GM19463 (cell line): ENCODE measurements at regions not wholly inside any gene's neighbourhood (a gene's known extent, or its start where the extent isn't known, plus 50 kb on each side); places are given as distances from the start of the nearest gene placed in this dataset.

ENCODE experiments used
- ATAC-seq: cut with Tn5 transposase; IDR thresholded peaks from one replicate; pipeline ENCODE4 v1.9.1; 2021; ENCODE audit warnings: mild to moderate bottlenecking, moderate library complexity; ENCODE audit not compliant: unreplicated experiment

DNA sequence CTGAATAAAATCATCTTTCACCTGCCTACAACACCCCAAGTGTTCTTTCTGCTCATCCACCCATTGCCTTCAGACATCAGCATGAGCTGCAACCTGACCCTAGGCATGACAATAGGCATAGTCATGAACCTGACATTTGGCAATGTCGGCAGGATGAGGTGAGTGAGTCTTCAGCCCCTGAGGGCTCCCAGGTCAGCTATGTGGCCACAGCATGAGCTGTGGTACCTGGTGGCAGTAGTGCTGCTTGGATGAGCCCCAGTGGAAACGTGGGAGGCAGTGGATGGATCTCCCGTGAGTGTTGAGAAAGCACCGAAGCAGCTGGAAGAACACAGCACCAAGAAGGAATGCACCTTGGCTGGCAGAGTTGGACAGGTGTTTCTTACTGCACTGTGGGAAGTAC lies 334.8 kb upstream of the FAR2 start:
- no peak for ATAC-seq

DNA sequence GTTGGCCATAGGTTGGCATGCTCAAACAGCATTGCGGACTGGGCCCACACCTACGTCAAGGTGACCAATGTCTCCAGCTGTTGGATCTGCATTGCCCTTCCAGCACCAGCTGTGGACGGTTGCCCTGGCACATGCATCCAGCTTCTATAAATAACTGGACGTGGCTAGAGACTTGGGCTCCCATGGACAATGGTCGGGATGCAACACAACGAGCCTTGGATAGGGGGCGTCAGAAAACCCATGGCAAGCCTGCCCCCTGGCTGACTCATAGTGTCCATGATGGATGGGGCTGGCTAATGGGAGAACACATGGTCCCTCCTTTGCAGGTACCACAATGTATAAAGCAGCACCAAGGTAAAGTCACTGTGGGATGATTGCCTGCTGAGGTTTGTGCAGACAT lies 331.6 kb upstream of the FAR2 start:
- no peak for ATAC-seq

DNA sequence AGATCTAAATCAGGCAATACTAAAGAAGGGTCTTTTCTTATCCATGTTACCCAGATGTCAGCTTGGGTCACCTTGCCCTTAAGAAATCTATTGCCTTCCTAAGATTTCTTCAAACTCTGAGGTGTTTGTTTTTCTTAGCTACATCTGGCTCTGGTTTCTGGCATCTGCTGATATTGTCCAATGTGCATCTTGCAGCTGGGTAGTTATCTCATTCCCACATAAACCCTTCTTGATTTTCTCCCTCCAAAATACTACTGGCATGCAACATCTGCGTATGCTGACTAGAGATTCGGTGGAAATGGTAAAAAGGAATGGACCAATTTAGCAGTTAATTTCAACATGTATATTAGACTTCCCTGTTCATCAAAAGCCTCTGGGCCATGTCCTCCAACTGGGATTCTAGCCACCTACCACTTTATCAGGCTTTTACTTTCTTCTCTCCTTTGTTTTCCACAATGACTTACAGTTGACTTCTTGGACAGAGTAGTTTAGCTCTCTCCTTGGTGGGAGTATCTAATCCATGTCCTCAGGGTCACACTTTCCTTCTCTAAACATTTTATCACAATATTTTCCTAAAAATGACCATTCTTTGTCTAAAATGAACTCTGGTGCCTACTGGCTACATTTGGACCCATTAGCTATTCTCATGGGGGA lies 324.8 kb upstream of the FAR2 start:
- no peak for ATAC-seq

DNA sequence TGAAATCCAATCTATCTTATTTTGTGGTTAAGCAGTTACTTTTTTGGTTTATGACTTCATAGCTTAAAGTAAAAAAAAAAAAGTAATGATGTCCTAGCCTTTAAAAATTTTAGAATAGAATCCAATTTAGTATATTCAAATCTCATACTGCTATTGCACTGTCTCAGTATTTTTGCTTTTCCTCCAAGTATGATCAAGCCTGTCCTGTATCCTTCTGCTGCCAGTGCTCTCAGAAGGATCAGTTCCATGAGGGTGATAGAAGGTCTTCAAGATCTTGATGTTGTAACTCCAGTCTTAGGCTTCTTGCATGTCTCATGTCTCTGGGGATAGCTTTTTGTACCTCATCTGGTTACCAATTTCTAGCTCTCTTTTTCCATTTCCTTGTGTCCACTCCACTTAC lies 324.2 kb upstream of the FAR2 start:
- no peak for ATAC-seq

DNA sequence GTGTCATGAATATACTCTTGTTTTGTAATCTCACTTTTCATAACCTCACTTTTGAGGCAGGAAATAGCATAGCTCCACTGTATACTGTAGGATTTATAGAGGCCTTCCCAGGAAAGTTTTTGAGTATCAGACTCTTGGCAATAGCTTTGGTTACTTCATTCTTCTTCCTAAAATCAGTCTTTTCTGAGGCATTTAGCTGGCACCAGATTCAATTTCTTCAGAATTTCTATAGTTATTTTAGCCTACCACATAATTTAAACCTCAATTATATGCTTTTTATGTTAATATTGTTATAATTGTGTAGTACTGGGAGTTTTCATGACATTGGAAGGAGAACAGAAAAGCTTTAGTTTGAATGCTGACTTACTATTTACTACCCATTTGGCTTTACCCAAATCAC lies 322.3 kb upstream of the FAR2 start:
- ATAC-seq: no peak

DNA sequence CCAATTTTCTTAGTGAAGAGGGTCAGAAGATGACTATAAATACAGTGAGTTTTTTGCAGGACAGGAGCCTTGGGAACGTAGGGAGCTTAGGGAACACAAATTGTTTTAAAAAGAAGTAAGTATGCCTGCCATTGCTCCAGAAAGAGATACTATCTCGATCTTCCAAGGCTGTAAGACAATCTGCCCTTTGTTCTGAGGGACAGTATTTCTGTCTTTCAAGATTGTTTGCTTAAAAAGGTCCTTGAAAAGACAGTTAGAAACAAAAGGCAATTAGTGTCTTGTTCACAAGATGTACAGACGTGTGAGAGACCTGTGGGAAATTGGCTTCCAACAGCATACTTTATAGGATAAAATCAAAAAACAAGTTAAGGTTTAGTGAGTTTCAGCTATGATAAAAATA lies 321.2 kb upstream of the FAR2 start:
- no peak for ATAC-seq

DNA sequence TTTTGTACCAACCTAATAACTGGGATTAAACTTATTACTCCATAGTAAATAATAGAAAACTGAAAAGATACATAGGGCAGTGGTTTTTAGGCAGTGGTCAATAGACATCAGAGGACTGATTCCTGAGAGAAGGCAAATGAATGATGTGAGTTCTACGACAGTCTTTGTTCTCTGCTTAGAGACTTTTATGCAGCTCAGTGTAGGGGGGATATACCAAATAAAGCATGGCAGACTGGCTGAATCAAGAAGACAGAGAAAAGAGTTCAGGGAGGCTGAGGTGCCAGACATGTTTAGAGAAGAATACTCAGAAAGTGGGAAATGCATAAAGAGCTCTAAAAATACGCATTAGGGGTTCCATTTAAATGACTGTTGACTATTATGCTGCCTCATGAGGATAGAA lies 320.8 kb upstream of the FAR2 start:
- no peak for ATAC-seq

DNA sequence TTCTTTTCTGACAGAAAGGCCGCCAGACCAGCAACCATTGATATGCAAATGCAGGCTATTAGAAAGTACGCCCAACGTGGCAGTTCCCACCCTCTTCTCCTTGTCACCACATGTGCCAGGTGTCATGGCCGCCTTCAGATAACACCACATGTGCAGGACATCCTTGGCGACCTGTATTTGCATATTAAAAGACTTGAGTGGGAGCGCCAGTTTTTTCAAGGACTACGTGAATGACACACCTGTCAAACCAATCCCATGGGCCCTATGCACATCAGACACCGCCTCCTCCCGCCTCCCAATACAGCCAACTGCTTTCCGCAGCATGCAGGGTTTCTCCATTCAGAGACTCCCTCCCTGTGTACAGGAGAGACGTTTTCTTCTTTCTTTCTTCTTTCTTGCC lies 318.6 kb upstream of the FAR2 start:
- ATAC-seq: no peak

DNA sequence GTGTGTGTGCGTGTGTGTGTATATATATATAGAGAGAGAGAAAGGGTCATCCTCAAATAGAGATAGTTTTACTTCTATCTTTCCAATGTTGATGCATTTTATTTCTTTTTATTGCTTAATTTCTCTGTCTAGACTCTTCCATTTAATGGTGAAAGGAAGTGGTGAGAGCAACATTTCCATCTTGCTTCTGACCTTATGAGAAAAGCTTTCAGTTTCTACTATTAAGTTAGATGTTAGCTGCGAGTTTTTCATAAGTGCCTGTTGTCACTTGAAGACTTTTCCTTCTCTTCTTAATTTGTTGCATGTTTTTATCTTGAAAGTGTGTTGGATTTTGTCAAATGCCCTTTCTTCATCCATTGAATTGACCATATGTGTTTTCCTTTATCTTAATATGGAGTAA lies 304.4 kb upstream of the FAR2 start:
- no peak for ATAC-seq

DNA sequence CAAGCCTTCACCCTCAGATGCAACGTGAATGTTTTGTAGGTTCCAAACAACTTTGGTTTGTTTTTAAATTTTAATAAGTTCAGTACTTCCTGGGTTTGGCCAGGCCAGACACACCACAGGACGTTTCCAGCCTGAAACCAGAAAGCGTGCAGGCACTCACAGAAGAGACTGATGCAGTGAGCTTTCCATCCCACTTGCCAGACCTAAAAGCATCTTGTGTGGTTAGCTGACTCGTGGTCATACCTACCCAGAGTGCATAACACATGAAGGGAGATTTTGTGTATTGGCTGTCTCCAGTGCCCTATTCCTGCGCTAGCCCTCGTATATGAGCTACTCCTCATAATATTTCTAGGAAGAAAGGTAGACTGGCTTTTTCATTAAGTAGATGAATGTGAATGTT lies 297.3 kb upstream of the FAR2 start:
- no peak for ATAC-seq

DNA sequence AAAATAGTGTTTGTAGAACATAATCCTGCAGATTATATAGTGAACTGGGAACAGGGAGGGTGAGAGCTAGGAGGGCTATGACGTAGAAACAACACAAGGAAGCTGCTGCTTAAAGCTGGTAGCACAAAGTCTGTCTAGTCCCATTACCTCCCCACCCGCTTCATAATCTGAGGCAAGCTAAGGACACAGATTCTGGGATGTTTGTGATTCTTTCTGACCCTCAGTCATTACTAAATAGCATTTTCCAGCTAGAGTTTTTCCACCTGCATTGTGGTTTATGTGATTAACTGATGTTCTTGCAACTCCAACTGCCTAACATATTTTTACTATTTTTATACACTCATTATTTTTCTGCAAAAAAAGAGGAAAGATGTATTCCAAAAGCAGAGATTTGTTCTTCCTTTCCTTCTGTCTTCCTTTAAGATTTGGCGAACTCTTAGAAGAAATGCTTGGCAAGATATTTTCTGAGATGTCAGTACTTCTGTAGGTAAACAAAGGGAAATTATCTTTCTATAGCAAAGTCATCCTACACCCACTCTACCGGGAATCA lies 293.2 kb upstream of the FAR2 start:
- ATAC-seq: no peak

DNA sequence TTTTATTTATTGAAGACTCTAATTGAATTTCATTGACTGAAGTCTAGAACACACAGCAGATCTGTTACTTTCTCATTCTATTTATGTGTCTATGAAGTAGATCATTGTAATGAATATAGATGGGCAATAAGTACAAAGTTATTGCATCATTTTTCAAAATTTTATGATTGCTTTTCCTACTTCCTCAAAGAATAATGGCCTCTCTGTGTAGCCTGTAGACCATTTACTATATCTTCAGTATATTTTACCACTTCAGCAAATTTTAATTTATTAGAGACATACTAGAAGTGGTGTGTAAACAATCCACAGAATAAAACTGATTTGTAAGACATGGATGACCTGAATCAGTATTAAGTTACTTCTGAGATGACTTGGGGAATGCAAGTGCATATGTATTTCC lies 291.7 kb upstream of the FAR2 start:
- no peak for ATAC-seq

DNA sequence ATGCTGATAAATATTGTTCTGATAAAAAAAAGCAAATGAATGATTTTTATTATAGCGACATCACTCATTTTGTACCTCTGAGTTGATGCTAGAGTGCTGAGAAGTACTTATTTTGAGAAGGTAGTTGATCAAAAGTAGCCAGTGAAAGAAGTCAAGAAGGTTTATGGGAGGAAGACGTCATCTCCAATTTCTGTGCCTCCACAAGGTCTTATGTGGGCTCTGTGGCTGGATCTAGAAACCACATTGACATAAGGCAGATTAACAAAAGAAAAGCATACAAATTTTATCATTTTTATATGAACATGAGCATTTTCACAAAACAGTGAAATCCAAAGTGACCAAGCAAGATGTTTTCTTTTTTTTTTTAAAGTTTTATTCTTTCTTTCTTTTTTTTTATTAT lies 289.5 kb upstream of the FAR2 start:
- ATAC-seq: no peak

DNA sequence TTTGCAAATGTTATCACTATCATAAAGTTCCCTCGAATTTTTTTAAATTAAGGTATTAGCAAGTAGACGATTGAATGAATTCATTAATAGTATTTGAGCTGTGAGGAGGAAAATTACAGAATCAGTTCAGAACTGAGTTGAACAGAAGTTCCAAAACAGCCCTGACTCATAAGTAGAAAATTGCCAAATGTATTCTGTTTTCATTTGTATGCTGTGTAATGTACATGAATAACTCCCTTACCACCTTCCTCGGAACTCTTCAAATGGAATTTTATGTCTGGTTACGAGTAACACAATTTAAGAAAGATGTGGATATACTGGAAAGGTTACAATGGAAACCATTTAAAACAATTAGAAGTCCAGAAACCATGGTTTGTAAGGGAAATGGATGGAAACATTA lies 283.3 kb upstream of the FAR2 start:
- ATAC-seq: no peak

DNA sequence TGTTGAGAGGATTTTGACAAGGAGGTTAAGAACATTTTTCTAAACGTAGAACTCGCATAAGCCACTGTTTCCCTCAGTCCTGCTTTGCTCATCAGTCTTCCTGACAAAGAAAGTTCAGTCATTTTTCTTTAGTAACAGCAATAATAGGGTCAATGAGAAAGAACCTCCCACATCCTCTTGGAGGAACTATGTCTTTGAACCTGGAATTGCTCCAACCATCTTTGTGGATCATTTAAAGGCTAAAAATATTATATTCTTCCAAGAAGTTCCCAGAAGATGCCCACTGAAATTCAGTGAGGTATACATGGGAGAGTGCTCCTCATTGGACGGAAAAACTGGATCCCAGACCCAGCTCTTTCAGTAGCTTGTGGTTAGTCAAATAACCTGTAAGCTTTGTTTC lies 282.8 kb upstream of the FAR2 start:
- no peak for ATAC-seq

DNA sequence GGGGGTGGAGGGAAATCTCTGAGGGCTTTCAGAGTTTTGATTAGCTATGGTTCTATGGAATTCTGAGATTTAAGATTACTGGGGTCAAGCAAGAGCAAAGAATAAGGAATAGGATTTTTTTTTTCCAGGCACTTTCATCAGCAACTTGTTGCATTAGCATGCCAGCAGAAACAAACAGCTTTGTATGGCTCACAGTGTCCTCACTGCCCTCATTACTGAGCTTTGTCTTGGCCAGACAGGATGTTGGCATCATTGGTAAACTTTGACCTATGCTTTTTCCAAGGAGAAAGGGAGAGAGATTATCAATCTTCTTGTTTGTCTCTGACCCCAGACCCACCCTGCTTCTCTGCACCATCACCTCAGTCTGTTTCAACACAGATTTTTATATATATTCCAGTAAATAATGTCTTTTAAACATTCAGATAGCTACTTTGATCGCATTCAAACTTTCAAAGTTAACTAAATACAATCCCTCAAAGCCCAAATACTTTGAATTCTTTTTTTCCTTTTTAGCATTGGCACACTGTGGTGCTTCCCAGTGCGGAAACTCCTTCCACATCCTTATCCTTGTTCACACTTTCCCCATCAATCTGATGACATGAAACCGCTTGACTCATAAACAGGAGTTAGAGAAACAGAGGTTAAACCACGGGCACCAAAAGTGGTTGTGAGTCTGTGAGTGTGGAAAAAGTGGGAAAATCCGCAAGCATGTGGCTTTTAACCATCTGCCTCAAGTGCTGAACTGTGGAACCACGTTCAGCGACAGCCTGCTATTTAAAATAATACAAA lies 282.2 kb upstream of the FAR2 start:
- no peak for ATAC-seq

DNA sequence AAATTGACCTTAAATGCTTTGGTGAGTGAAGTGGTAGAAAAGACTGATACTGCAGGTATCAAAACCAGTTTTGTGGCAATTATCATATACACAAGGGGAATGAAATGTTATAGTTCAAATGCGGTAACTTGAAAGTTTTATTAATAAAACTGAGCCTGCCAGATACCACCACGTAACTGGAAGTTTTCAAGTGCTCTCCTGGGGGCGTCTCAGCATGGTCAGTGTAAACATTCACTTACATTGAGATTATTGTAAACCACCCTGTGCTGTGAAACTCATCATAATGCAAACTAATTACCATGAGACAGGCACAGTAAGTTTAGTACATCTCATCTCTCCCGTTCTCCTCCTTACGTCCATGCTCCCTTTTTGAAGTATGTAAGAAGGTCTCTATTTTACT lies 280.7 kb upstream of the FAR2 start:
- ATAC-seq: no peak

DNA sequence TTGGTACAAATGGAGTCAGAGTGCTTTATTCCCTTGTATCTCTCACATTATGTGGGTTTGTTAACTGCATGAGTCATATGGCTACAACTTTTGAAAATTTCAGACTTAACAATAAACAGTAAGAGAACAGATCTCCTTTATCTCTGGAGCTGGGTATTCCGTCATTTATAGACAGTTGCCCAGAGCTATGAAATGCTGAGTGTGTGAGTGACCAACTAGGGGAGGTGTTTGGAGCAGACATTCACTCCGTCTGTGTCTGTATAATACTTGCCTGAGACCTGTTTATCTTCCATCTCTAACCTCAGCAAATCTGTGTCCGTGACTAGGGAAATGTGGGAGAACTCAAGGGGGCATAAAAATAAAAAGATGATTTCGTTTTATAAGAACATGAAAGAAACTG lies 279.9 kb upstream of the FAR2 start:
- no peak for ATAC-seq

DNA sequence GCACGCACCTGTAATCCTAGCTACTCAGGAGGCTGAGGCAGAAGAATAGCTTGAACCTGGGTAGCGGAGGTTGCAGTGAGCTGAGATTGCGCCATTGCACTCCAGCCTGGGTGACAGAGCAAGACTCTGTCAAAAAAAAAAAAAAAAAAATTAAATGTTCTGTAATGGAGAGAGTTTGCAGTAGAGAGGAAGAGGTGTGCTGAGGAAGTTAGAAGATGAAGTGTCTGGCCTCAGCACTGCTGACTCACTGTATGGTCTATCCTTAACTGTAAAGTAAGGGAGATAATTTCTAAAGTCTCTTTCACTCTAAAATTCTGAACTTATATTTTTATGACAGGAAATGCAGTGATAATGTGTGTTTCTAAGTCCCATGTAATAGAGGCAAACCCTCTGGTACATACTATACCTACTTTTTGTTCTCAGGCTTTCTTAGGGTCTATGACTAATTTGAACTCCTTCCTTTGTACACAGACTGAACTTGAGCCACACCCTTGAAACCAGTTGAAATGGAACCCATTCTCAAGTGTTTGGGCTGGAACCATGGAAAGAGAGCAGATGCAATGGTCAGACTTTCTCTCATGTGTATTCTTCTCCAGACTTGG lies 278.1 kb upstream of the FAR2 start:
- no peak for ATAC-seq

DNA sequence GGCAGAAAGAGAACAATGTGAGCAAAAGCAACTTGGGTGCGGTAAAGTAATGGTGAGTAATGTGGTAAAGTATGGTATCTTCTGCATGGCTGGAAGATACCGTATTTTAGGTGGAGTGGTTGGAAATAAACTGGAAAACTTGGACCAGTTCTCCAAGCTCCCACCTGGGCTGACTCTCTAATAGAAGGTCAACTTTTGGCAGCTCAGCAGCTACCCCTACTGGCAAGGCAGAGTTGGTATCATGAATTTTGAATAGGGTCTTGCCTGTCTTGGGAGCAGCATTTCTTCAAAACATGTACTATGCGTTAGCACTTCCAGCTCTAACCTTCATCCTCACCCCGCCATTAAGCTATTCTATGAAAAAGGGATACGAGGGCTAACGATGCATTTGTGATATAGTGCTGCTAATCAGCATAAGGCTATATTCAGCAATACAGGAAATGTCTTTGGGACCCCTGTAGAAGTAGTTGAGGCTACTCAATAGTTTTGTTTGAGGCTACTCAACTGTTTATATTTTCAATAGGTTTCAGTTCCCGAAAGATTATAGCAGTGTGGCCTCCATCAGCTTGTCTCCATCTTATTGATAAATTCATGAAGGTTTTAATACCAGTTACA lies 276.3 kb upstream of the FAR2 start:
- peak; percentile 65 for ATAC-seq

DNA sequence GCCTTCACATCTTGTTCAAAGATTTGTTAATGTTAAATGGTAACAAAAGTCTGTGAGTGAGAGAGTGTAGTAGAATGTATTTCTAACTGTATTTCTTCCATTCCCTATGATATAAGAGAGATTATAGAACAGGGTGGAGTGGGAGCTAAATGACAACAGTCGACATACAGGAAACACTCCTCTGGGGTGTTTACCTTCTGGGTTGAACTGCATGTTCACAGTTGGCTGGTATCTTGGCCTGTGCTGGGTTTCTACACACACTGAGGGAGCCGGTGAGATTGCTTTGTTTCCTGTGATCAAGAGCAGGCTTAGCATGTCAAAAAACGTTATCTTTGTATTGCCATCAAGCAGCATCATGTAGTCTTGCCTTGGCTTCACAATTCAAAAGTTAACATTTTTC lies 274.3 kb upstream of the FAR2 start:
- ATAC-seq: no peak
